Gastroesophageal sphincter (tissue), 4 donors: ENCODE measurements at regions not wholly inside any gene's neighbourhood (a gene's known extent, or its start where the extent isn't known, plus 50 kb on each side); places are given as distances from the start of the nearest gene placed in this dataset.

ENCODE experiments used
- ATAC-seq: fragments of 150-250 bp; one replicate; pipeline ENCODE4 v1.9.1; 2016; ENCODE audit warnings: mild to moderate bottlenecking, moderate library complexity
- H3K27ac ChIP-seq, 4 donors: fragments of 200-600 bp; sonication (generic) in 3 of 4; 1 replicate in 3 of 4; 2 replicates in 1 of 4; pipeline ENCODE4 v1.5.1; 2016 to 2019
- H3K27me3 ChIP-seq: fragments of 200-600 bp; sonication (generic); one replicate; pipeline ENCODE4 v1.5.1; 2019
- H3K36me3 ChIP-seq, 2 donors: fragments of 200-600 bp; sonication (generic); one replicate each; pipeline ENCODE4 v1.5.1; 2019; ENCODE audit warnings: control low read depth in 1 of 2
- H3K4me1 ChIP-seq, 3 donors: fragments of 200-600 bp; sonication (generic); 1 replicate in 2 of 3; 2 replicates in 1 of 3; pipeline ENCODE4 v1.5.1; 2016 to 2019; ENCODE audit warnings: control low read depth in 2 of 3
- H3K4me3 ChIP-seq, 2 donors: fragments of 200-600 bp; sonication (generic); one replicate each; pipeline ENCODE4 v1.5.1; 2019; ENCODE audit warnings: mild to moderate bottlenecking in 1 of 2, moderate library complexity in 1 of 2
- H3K9me3 ChIP-seq, 3 donors: fragments of 200-600 bp; sonication (generic); one replicate each; pipeline ENCODE4 v1.5.1; 2017 to 2019; ENCODE audit warnings: control low read depth in 2 of 3
- CTCF ChIP-seq, 4 experiments: fragments of 200-600 bp in 2 of 4; fragments of 450-650 bp in 2 of 4; sonication (generic) in 1 of 4; IDR thresholded peaks; one replicate each; pipeline ENCODE4 v1.5.1; 2017 to 2019; ENCODE audit warnings: antibody characterized with exemption in 4 of 4, mild to moderate bottlenecking in 2 of 4, moderate library complexity in 2 of 4
- EP300 ChIP-seq: sonication (generic); formaldehyde crosslinking; IDR thresholded peaks from one replicate; pipeline ENCODE4 v1.6.1; 2017; ENCODE audit warnings: antibody characterized with exemption, mild to moderate bottlenecking
- POLR2A ChIP-seq, 2 donors: fragments of 450-650 bp; IDR thresholded peaks; one replicate each; pipeline ENCODE4 v1.6.1; 2017; ENCODE audit warnings: antibody characterized with exemption in 2 of 2, mild to moderate bottlenecking in 2 of 2, moderate library complexity in 1 of 2
- POLR2AphosphoS5 ChIP-seq: sonication (generic); formaldehyde crosslinking; IDR thresholded peaks from one replicate; pipeline ENCODE4 v1.6.1; 2017; ENCODE audit warnings: antibody characterized with exemption
- WGBS, 2 donors: methylation state at CpG; one replicate each; pipeline ENCODE4 v1.1.5; 2018; ENCODE audit warnings: low coverage in 1 of 2; 5-methylcytosine and 5-hydroxymethylcytosine counted together

GRCh38 chr5:124478264-124478663, 268.2 kb downstream of the ZNF608 start:
- Histone ChIP-seq H3K27ac (no peak overlapping the region), H3K36me3 (no peaks in the 10 kb centered on the region), H3K4me1 (peaks cover 0 to 4% (median 0%) of the 10 kb centered on the region in 3 donors), H3K9me3 (no peaks in the 10 kb centered on the region), H3K27me3 (no peaks in the 10 kb centered on the region), H3K4me3 (no peak overlapping the region)
- WGBS, 2 donors, result 79 to 90% methylated on average over 1 of the region's 1 CpG
- TF ChIP-seq POLR2AphosphoS5, result no peak
- no peak for TF ChIP-seq CTCF (IDR thresholded peaks at IDR 0.05)
- TF ChIP-seq POLR2A (IDR thresholded peaks at IDR 0.05), result no peak
- TF ChIP-seq EP300, result no peak
- no peak for ATAC-seq

GRCh38 chr5:124477577-124477976, 268.9 kb downstream of the ZNF608 start:
- ATAC-seq, result no peak
- Histone ChIP-seq H3K36me3 (no peaks in the 10 kb centered on the region), H3K4me3 (no peak overlapping the region), H3K4me1 (peaks cover 0 to 4% (median 0%) of the 10 kb centered on the region in 3 donors), H3K9me3 (no peaks in the 10 kb centered on the region), H3K27me3 (no peaks in the 10 kb centered on the region), H3K27ac (no peak overlapping the region)
- WGBS, 2 donors, result 36 to 67% methylated on average over 1 to 2 of the region's 2 CpGs
- TF ChIP-seq POLR2A (IDR thresholded peaks at IDR 0.05) (no peak), CTCF (IDR thresholded peaks at IDR 0.05) (no peak), POLR2AphosphoS5 (no peak)

- WGBS, 2 donors, result 80 to 100% methylated on average over 1 of the region's 1 CpG
- Histone ChIP-seq H3K36me3 (no peaks in the 10 kb centered on the region), H3K27me3 (no peaks in the 10 kb centered on the region), H3K4me1 (peaks cover 0 to 4% (median 0%) of the 10 kb centered on the region in 3 donors), H3K9me3 (no peaks in the 10 kb centered on the region), H3K4me3 (no peak overlapping the region), H3K27ac (no peak overlapping the region)
- ATAC-seq, result no peak
- TF ChIP-seq POLR2AphosphoS5 (no peak), POLR2A (IDR thresholded peaks at IDR 0.05) (no peak), CTCF (IDR thresholded peaks at IDR 0.05) (no peak), EP300 (no peak)
Observed at GRCh38 chr5:124477062-124477461, 269.4 kb downstream of the ZNF608 start.

- 67 to 86% methylated on average over 3 of the region's 3 CpGs for WGBS, 2 donors
- Histone ChIP-seq H3K9me3 (no peaks in the 10 kb centered on the region), H3K36me3 (no peaks in the 10 kb centered on the region), H3K27ac (no peak overlapping the region), H3K4me3 (no peak overlapping the region), H3K27me3 (no peaks in the 10 kb centered on the region), H3K4me1 (peaks cover 0 to 4% (median 0%) of the 10 kb centered on the region in 3 donors)
- ATAC-seq, result no peak
- TF ChIP-seq EP300, result no peak
- no peak for TF ChIP-seq CTCF (IDR thresholded peaks at IDR 0.05)
- TF ChIP-seq POLR2A (IDR thresholded peaks at IDR 0.05), result no peak
- TF ChIP-seq POLR2AphosphoS5, result no peak
Observed at GRCh38 chr5:124474528-124475215, 271.8 kb downstream of the ZNF608 start.

- Histone ChIP-seq H3K4me1 (no peaks in the 10 kb centered on the region), H3K27ac (no peak overlapping the region), H3K27me3 (no peaks in the 10 kb centered on the region), H3K36me3 (no peaks in the 10 kb centered on the region), H3K9me3 (no peaks in the 10 kb centered on the region), H3K4me3 (no peak overlapping the region)
- 86 to 100% methylated on average over 1 to 5 of the region's 5 CpGs for WGBS, 2 donors
- TF ChIP-seq POLR2AphosphoS5, result no peak
- TF ChIP-seq CTCF (IDR thresholded peaks at IDR 0.05), result no peak
- no peak for ATAC-seq
Observed at GRCh38 chr5:124468671-124469411, 277.6 kb downstream of the ZNF608 start.
